ENCODE measurements at regions not wholly inside any gene's neighbourhood (a gene's known extent, or its start where the extent isn't known, plus 50 kb on each side); places are given as distances from the start of the nearest gene placed in this dataset.

- intact Hi-C loops (cut with DNase I): no loop called here
- H3K4me1 ChIP-seq: no peaks in the 10 kb centered on the region
- WGBS, 2 donors: 77 to 81% methylated on average over 1 of the region's 1 CpG
- DNase-seq: no peak
- no peak overlapping the region for H3K4me3 ChIP-seq
- TF ChIP-seq POLR2AphosphoS5 (IDR thresholded peaks at IDR 0.05) (no peak), EP300 (IDR thresholded peaks at IDR 0.05) (no peak), CTCF (IDR thresholded peaks at IDR 0.05) (no peak), POLR2A (IDR thresholded peaks at IDR 0.05) (no peak)
- H3K27me3 ChIP-seq: no peaks in the 10 kb centered on the region
- no peak overlapping the region for H3K27ac ChIP-seq
- no peaks in the 10 kb centered on the region for H3K9me3 ChIP-seq
- no peaks in the 10 kb centered on the region for H3K36me3 ChIP-seq
These were observed 448.7 kb upstream of the VRK2 start for GRCh38 chr2:57597940-57598339.

GRCh38 chr2:57598551-57598950, 448.1 kb upstream of the VRK2 start:
- no peaks in the 10 kb centered on the region for H3K36me3 ChIP-seq
- no peak overlapping the region for H3K4me3 ChIP-seq
- H3K4me1 ChIP-seq: no peaks in the 10 kb centered on the region
- no peak for DNase-seq
- H3K9me3 ChIP-seq: no peaks in the 10 kb centered on the region
- no peak overlapping the region for H3K27ac ChIP-seq
- TF ChIP-seq POLR2AphosphoS5 (IDR thresholded peaks at IDR 0.05): no peak
- TF ChIP-seq CTCF (IDR thresholded peaks at IDR 0.05): no peak
- TF ChIP-seq POLR2A (IDR thresholded peaks at IDR 0.05): no peak
- TF ChIP-seq EP300 (IDR thresholded peaks at IDR 0.05): no peak
- no peaks in the 10 kb centered on the region for H3K27me3 ChIP-seq
- intact Hi-C loops (cut with DNase I): no loop called here
- 33 to 45% methylated on average over 4 of the region's 4 CpGs for WGBS, 2 donors

GRCh38 chr2:57602733-57603132, 443.9 kb upstream of the VRK2 start:
- Histone ChIP-seq H3K4me3 (no peak overlapping the region), H3K9me3 (no peaks in the 10 kb centered on the region), H3K27ac (no peak overlapping the region), H3K4me1 (no peaks in the 10 kb centered on the region), H3K27me3 (no peaks in the 10 kb centered on the region), H3K36me3 (no peaks in the 10 kb centered on the region)
- DNase-seq: no peak
- no peak for TF ChIP-seq CTCF (IDR thresholded peaks at IDR 0.05)
- TF ChIP-seq EP300 (IDR thresholded peaks at IDR 0.05): no peak
- no peak for TF ChIP-seq POLR2A (IDR thresholded peaks at IDR 0.05)
- 35 to 53% methylated on average over 2 of the region's 2 CpGs for WGBS, 2 donors
- intact Hi-C loops (cut with DNase I): no loop called here

GRCh38 chr2:57614988-57615387, 431.6 kb upstream of the VRK2 start:
- intact Hi-C loops (cut with DNase I): no loop called here
- WGBS, 2 donors: 87 to 89% methylated on average over 3 of the region's 3 CpGs
- Histone ChIP-seq H3K9me3 (no peaks in the 10 kb centered on the region), H3K27me3 (no peaks in the 10 kb centered on the region), H3K36me3 (no peaks in the 10 kb centered on the region), H3K4me3 (no peak overlapping the region), H3K27ac (no peak overlapping the region), H3K4me1 (no peaks in the 10 kb centered on the region)
- no peak for TF ChIP-seq POLR2A (IDR thresholded peaks at IDR 0.05)
- no peak for TF ChIP-seq POLR2AphosphoS5 (IDR thresholded peaks at IDR 0.05)
- TF ChIP-seq CTCF (IDR thresholded peaks at IDR 0.05): no peak
- no peak for TF ChIP-seq EP300 (IDR thresholded peaks at IDR 0.05)
- no peak for DNase-seq

- intact Hi-C loops (cut with DNase I): no loop called here
- H3K36me3 ChIP-seq: no peaks in the 10 kb centered on the region
- no peak overlapping the region for H3K4me3 ChIP-seq
- no peaks in the 10 kb centered on the region for H3K9me3 ChIP-seq
- no peaks in the 10 kb centered on the region for H3K27me3 ChIP-seq
- H3K4me1 ChIP-seq: no peaks in the 10 kb centered on the region
- no peak overlapping the region for H3K27ac ChIP-seq
- TF ChIP-seq POLR2AphosphoS5 (IDR thresholded peaks at IDR 0.05): no peak
- no peak for TF ChIP-seq POLR2A (IDR thresholded peaks at IDR 0.05)
- TF ChIP-seq CTCF (IDR thresholded peaks at IDR 0.05): no peak
- TF ChIP-seq EP300 (IDR thresholded peaks at IDR 0.05): no peak
- WGBS, 2 donors: 59 to 75% methylated on average over 1 of the region's 1 CpG
- DNase-seq: no peak
These were observed 430.6 kb upstream of the VRK2 start for GRCh38 chr2:57615855-57616556.
